ENCODE measurements at regions not wholly inside any gene's neighbourhood (a gene's known extent, or its start where the extent isn't known, plus 50 kb on each side); places are given as distances from the start of the nearest gene placed in this dataset.

DNA sequence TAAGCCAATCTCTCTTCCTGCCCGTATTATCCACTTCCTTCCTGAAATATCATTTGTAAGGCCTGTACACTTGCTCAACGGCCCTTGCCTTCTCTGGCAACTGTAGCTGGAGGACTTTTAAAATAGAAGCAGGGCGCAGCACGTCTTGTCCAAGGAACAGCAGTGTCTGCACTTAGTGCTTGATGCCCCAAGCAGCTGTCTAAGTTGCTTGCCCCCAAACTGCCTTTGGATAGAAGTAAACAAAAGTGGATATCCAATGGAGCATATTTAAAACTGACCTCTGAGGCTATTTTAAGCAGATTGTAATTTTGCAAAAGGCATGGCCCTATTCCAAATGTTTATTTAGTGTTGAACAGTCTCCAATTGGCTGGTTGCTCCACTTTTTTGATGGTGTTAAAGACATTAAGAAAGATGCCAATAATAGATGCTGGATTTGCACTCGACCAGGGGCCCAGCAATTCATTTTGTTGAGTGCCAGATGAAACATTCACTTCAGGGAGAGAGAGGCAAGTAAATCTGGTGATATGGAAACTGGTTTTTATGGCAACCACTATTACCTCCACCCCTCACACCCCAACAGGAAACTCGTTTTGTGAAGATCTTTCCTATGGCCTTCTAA, 526.8 kb upstream of the TBL1XR1 start:
- no peak for DNase-seq

DNA sequence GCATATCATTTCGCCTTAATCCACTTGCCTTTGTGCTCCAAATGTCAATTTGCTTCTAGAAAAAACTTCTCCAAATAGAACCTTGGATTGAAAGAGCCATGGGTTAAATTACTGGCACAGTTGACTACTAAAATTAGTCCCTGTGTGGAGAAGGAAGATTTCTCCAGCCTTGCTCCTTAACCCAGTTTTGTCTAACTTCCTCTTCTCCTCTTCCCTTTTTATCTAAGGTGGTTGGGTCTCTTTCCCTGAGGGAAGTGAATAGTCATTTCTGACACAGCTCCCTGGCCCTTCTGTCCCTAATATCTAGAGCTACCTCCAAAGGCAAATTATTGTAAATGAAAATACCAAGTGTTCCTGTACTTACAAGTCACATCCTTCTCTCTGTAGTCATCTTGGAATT, 527.9 kb upstream of the TBL1XR1 start:
- DNase-seq, result no peak

- DNase-seq, result no peak
Measured at GRCh38 chr3:177726807-177727206, 529.5 kb upstream of the TBL1XR1 start.

GRCh38 chr3:177729956-177730681, 532.8 kb upstream of the TBL1XR1 start:
- peak; percentile 50 for DNase-seq

DNA sequence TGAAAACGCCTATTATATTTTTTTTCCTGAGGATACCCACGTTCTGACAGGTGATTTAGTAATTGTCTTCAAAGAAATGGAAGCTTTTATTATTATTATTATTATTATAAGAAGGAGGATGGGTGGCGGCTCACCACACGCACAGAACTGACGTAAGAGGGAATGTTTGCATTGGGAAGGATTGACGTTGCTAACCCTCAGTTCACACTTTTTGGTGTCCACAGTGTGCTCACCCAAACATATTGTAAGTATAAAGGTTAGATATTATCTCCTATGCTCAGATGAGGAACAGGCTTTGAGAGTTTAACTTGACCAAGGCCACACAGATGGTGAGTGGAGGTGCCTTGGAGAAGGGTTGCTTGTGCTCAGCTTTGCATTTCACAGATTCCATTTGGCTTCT, 533.5 kb upstream of the TBL1XR1 start:
- no peak for DNase-seq

DNA sequence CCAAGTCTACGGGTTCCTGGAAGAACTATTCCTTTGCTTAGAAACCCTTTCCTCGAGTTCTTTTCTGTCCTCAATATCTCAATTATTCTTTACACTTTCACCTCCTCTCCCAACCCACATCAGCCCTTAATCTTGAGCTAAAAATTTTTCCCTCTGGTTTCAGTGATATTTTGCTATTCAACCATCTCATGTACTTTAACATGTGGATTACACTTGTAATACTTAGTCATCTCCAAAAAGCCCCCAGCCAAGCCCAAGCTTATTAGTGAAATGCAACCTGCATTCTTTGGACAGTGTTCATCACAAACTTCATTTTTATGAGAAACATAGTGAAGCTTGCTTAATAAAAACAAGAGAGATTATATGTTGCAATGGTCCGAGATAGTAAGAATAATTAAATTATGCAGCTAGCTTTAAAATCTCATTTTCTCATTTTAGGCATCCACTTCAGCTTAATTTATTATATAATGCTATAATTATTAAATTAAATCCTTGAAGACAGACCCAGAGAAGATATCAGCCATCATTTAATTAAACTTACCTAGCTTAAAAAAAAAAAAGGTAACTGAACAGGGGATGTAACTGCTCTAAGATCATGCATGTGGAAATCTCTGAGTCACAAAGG, 534.5 kb upstream of the TBL1XR1 start:
- DNase-seq, result peak; percentile 79

- DNase-seq, result peak; percentile 37
Measured at GRCh38 chr3:177733233-177733632, 536.0 kb upstream of the TBL1XR1 start.

GRCh38 chr3:177733936-177734335, 536.7 kb upstream of the TBL1XR1 start:
- no peak for DNase-seq

DNA sequence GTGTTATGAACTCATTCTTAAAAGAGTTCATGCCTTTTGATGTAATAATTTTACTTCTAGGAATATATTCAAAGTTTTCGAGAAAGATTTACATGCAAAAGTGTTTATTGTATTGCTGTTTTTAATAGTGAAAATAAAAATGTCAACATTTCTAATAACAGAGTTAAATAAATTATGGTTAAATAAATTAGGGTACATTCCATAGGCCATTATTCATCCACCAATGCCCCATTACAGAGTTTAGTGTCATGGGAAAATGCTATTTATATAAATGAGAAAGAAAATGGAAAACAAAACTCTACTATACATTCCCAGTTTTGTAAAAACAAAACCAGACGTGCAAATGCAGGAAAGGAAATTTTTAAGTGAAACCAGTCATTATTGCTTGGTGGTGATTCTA, 538.1 kb upstream of the TBL1XR1 start:
- peak; percentile 44 for DNase-seq

DNA sequence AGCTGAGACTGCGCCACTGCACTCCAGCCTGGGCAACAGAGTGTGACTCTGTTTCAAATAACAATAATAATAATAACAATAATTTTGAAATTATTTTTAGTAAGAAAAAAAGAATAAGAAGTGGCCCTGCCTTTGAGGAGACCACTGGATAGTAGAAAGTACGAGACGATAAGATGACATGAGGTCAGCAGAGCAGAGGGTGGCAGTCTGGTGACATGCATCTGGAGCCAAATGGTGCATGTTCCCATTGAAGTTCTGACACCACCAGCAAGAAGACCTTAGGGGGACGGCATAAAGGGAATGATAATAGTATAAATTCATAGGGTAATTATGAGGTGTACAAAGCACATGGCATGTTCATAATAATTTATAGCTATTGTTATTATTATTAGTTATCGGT, 542.2 kb upstream of the TBL1XR1 start:
- no peak for DNase-seq

DNA sequence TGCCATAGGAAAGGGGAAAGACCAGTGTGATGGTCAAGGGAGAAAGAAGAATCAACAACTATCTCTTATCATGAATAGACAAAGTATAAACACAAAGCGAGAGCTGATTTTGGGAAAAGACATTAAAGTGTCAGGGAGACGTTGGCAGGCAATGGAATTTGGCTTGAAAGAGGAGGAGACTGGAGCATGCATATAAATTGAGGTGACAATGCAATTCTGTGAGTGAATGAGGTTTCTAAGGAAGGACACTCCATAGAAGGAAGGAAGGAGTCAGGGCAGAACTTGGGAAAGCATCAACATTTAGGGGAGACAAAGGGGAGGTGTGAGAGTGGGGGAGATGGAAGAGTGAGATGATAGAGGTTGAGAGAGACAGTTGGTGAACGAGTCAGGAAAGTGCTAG, 543.0 kb upstream of the TBL1XR1 start:
- no peak for DNase-seq

GRCh38 chr3:177742273-177742672, 545.0 kb upstream of the TBL1XR1 start:
- no peak for DNase-seq

GRCh38 chr3:177743173-177743890, 546.0 kb upstream of the TBL1XR1 start:
- DNase-seq, result no peak

DNA sequence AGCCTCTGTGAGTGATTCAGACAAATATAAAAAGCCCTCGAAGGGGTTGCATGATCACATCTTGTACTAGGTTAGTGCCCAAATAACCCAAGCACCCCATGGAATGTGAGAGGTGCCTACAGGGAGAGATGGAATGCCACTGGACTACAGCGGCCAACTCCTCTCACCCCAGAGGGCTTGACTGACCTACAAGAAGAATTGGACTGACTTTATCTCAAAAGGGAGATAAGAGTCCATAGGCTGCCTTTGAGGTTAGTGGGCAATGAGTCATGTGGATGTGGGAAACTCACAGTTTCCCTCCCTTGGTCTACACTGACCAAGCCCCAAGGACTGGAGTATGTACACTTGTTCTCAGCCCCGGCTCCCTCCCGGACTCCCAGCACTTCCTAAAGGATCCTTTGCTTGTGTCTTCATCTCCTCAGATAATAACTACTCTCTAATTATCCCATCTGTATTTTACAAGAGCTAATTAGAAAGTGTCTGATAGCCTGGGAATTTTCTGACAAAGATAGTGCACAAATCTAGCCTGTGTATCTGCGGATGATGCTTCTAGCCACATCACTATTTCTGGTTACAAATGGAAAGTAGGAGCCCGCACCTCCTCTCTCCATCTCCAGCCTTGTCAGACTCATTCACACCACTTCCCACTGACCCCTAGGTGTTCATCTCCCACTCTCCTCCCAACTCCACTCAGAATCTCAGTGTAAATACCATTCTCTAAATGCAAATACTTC, 547.8 kb upstream of the TBL1XR1 start:
- peak; percentile 58 for DNase-seq

- peak; percentile 54 for DNase-seq
Measured at GRCh38 chr3:177745607-177746005, 548.3 kb upstream of the TBL1XR1 start.

- DNase-seq, result peak; percentile 79
Measured at GRCh38 chr3:177746337-177746933, 549.2 kb upstream of the TBL1XR1 start.

DNA sequence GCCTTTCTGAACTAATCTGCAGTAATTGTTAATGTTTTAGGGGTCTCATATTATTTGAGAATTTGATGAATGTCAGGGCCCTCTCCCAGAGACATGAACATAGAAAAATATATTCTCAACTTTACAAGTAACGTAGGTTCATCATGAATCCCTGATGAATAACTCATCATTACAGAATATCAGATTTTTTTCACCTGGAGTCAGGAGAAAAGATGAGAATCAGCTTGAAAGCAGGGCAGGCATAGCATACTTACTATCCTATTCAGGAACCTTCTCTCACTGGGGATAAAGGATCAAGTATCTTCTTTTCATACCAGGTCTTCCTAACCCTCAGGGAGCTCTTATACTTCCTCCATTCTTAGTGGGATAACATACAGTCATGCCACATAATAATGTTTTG, 552.6 kb upstream of the TBL1XR1 start:
- DNase-seq, result no peak

DNA sequence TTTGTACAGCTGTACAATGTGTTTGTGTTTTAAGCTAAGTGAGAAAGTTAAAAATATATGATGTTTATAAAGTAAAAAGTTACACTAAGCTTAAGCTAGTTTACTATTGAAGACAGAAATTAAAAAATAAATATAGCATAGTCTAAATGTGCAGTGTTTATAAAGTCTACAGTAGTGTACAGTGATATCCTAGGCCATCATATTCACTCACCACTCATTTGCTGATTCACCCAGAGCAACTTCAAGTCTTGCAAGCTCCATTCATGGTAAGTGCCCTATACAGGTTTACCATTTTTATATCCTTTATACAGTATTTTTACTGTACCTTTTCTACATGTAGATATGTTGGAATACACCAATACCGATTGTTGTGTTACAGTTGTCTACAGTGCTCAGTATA, 553.2 kb upstream of the TBL1XR1 start:
- no peak for DNase-seq

GRCh38 chr3:177751770-177752169, 554.5 kb upstream of the TBL1XR1 start:
- DNase-seq, result no peak

DNA sequence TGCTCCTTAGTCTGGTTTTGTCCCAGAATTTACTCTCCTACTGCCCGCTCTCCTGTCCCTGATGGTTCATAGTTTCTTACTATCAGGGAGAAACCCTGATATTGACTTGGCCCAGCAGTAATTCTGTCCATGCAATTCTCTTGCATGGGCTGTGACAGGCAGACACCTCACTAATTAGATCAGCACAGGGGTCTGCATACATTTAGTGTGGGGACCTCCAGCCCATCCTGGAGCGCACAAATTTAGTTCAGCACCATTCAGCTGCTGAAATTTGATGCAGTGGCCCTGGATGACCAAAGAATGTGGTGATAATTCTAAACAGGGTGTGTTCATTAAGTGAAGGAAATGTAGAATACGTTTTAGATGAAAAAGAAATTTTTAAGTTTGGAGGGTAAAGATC, 555.5 kb upstream of the TBL1XR1 start:
- DNase-seq, result no peak

GRCh38 chr3:177753451-177754155, 556.3 kb upstream of the TBL1XR1 start:
- DNase-seq, result peak; percentile 68

DNA sequence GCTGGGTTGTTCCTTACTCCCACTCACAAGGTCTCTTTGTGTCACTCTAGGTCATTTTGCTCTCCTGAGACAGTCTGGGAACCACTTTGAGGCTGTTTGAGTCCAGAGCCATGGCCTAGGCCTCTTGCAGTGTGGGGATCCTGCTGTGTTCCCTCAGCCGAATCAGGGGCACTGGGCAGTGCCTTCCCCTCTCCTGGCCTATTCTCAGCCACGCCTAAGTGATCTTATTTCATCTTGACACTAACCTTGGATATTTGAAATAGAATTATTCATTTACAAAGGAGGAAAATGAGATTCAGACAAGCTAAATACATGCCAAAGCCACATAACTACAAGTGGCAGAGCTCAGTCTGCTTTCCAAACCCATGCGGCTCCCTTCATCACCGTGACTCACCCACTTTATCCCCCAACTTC, 557.2 kb upstream of the TBL1XR1 start:
- DNase-seq, result no peak

Data from fibroblast of skin of scalp (primary cell).